Caco-2 (cell line): ENCODE measurements at regions not wholly inside any gene's neighbourhood (a gene's known extent, or its start where the extent isn't known, plus 50 kb on each side); places are given as distances from the start of the nearest gene placed in this dataset.

ENCODE experiments used
- BruUV-seq: library from RNA; stranded (reverse); fragments of 400-500 nt; replicated peaks from 2 replicates; lab custom pipeline; 2021; lab: Mats Ljungman, UMichigan
- CTCF ChIA-PET: fragments of 300-600 bp; sonication (Branson Sonifier 250); formaldehyde crosslinking; loops from one replicate; lab custom pipeline; 2022; ENCODE audit warnings: antibody characterized with exemption; lab: Charles Lee
- POLR2A ChIA-PET: fragments of 300-600 bp; sonication (Branson Sonifier 250); formaldehyde crosslinking; loops from one replicate; lab custom pipeline; 2022; ENCODE audit warnings: antibody characterized with exemption; lab: Charles Lee
- DNase-seq, 2 experiments: peaks; one replicate each; pipeline versions ENCODE4 v3.0.0 to v3.0.0-alpha.2; 2020 to 2022
- H3K27me3 ChIP-seq: replicated peaks from 2 replicates; pipeline ENCODE4 v1.6.0; 2011; ENCODE audit warnings: low read length; ENCODE audit not compliant: control insufficient read depth, insufficient read depth
- H3K36me3 ChIP-seq: 2 replicates; pipeline ENCODE4 v1.5.1; 2011; ENCODE audit warnings: low read length; ENCODE audit not compliant: control insufficient read depth, insufficient read depth
- H3K4me1 ChIP-seq: fragments of 250-450 bp; sonication (Bioruptor Pico); 2 replicates; pipeline ENCODE4 v1.5.1; 2020; ENCODE audit warnings: mild to moderate bottlenecking
- H3K4me3 ChIP-seq: 2 replicates; pipeline ENCODE4 v1.5.1; 2011; ENCODE audit warnings: low read depth, mild to moderate bottlenecking, control low read depth, low read length
- H3K9me3 ChIP-seq: fragments of 250-450 bp; sonication (Bioruptor Pico); 2 replicates; pipeline ENCODE4 v1.5.1; 2020; ENCODE audit warnings: mild to moderate bottlenecking, moderate library complexity
- H3K27ac Mint-ChIP-seq: one replicate; pipeline ENCODE4 v1.8.0; 2022; ENCODE audit warnings: mixed read lengths; ENCODE audit not compliant: unreplicated experiment
- H3K27me3 Mint-ChIP-seq: one replicate; pipeline ENCODE4 v1.8.0; 2022; ENCODE audit warnings: mixed read lengths; ENCODE audit not compliant: insufficient read depth, unreplicated experiment
- H3K36me3 Mint-ChIP-seq: one replicate; pipeline ENCODE4 v1.8.0; 2022; ENCODE audit warnings: mild to moderate bottlenecking, mixed read lengths; ENCODE audit not compliant: insufficient read depth, unreplicated experiment
- H3K4me1 Mint-ChIP-seq: one replicate; pipeline ENCODE4 v1.8.0; 2022; ENCODE audit warnings: low read depth, mixed read lengths; ENCODE audit not compliant: unreplicated experiment
- H3K4me3 Mint-ChIP-seq: one replicate; pipeline ENCODE4 v1.8.0; 2022; ENCODE audit warnings: mild to moderate bottlenecking, moderate library complexity, mixed read lengths; ENCODE audit not compliant: unreplicated experiment
- H3K9me3 Mint-ChIP-seq: one replicate; pipeline ENCODE4 v1.8.0; 2022; ENCODE audit warnings: mixed read lengths; ENCODE audit not compliant: unreplicated experiment
- CTCF ChIP-seq, 2 experiments: fragments of 200-600 bp in 1 of 2; IDR thresholded peaks; 1 replicate in 1 of 2; 2 replicates in 1 of 2; pipeline versions ENCODE4 v1.5.1 to v1.8.0; 2011 to 2022; ENCODE audit warnings: antibody characterized with exemption in 1 of 2, control low read depth in 1 of 2, inconsistent platforms in 1 of 2, low read depth in 1 of 2, low read length in 1 of 2, mild to moderate bottlenecking in 1 of 2, moderate library complexity in 1 of 2; ENCODE audit not compliant: insufficient read depth in 1 of 2, severe bottlenecking in 1 of 2, unreplicated experiment in 1 of 2
- intact Hi-C: fragments of 100-400 bp; cut with micrococcal nuclease; formaldehyde crosslinking; loops from one replicate; pipeline ENCODE4 v1.10.0; 2022; ENCODE audit not compliant: unreplicated experiment

- Mint-ChIP-seq H3K4me1 (no peaks in the 10 kb centered on the region), H3K27ac (no peak overlapping the region), H3K9me3 (no peaks in the 10 kb centered on the region), H3K36me3 (no peaks in the 10 kb centered on the region), H3K4me3 (no peak overlapping the region), H3K27me3 (peaks cover 4% of the 10 kb centered on the region)
- H3K36me3 ChIP-seq = no peaks in the 10 kb centered on the region
- no peaks in the 10 kb centered on the region for H3K4me1 ChIP-seq
- H3K9me3 ChIP-seq = no peaks in the 10 kb centered on the region
- no peak for DNase-seq
- ChIA-PET CTCF (no interaction called here), POLR2A (no interaction called here)
- no peak for TF ChIP-seq CTCF (IDR thresholded peaks at IDR 0.05; ENCODE audit: insufficient read depth in 1 of 2, low read depth in 1 of 2, low read length in 1 of 2, severe bottlenecking in 1 of 2, unreplicated experiment in 1 of 2)
- no peaks in the 10 kb centered on the region for H3K27me3 ChIP-seq
- no peak overlapping the region for H3K4me3 ChIP-seq
- intact Hi-C loops = no loop called here
- no TSS peak for BruUV-seq
Observed at GRCh38 chr5:61630908-61631307, 298.9 kb downstream of the ZSWIM6 start.

- Histone ChIP-seq H3K9me3 (no peaks in the 10 kb centered on the region), H3K4me1 (no peaks in the 10 kb centered on the region), H3K27me3 (no peaks in the 10 kb centered on the region), H3K4me3 (no peak overlapping the region), H3K36me3 (no peaks in the 10 kb centered on the region)
- Mint-ChIP-seq H3K27me3 (peaks cover 4% of the 10 kb centered on the region), H3K4me3 (no peak overlapping the region), H3K27ac (no peak overlapping the region), H3K36me3 (no peaks in the 10 kb centered on the region), H3K4me1 (no peaks in the 10 kb centered on the region), H3K9me3 (no peaks in the 10 kb centered on the region)
- POLR2A ChIA-PET = no interaction called here
- no TSS peak for BruUV-seq
- CTCF ChIA-PET = no interaction called here
- DNase-seq = no peak
- intact Hi-C loops = no loop called here
- TF ChIP-seq CTCF (IDR thresholded peaks at IDR 0.05; ENCODE audit: insufficient read depth in 1 of 2, low read depth in 1 of 2, low read length in 1 of 2, severe bottlenecking in 1 of 2, unreplicated experiment in 1 of 2) = no peak
Observed at GRCh38 chr5:61631438-61631941, 299.4 kb downstream of the ZSWIM6 start.

GRCh38 chr5:61632064-61632463 lies 300.0 kb downstream of the ZSWIM6 start:
- ChIA-PET POLR2A (no interaction called here), CTCF (no interaction called here)
- H3K4me1 Mint-ChIP-seq = no peaks in the 10 kb centered on the region
- no peak overlapping the region for H3K27ac Mint-ChIP-seq
- TF ChIP-seq CTCF (IDR thresholded peaks at IDR 0.05; ENCODE audit: insufficient read depth in 1 of 2, low read depth in 1 of 2, low read length in 1 of 2, severe bottlenecking in 1 of 2, unreplicated experiment in 1 of 2) = no peak
- H3K9me3 Mint-ChIP-seq = no peaks in the 10 kb centered on the region
- Histone ChIP-seq H3K9me3 (no peaks in the 10 kb centered on the region), H3K4me3 (no peak overlapping the region), H3K4me1 (no peaks in the 10 kb centered on the region), H3K36me3 (no peaks in the 10 kb centered on the region), H3K27me3 (no peaks in the 10 kb centered on the region)
- no peak for DNase-seq
- H3K4me3 Mint-ChIP-seq = no peak overlapping the region
- H3K36me3 Mint-ChIP-seq = no peaks in the 10 kb centered on the region
- peaks cover 4% of the 10 kb centered on the region for H3K27me3 Mint-ChIP-seq
- intact Hi-C loops = no loop called here
- BruUV-seq = no TSS peak
